SK-N-SH (cell line): ENCODE measurements at regions not wholly inside any gene's neighbourhood (a gene's known extent, or its start where the extent isn't known, plus 50 kb on each side); places are given as distances from the start of the nearest gene placed in this dataset.

Experiments
- RAD21 ChIP-seq: IDR thresholded peaks from 2 replicates; pipeline ENCODE4 v1.6.1; 2012; ENCODE audit warnings: mild to moderate bottlenecking, low read length
- SIN3A ChIP-seq: IDR thresholded peaks from 2 replicates; pipeline ENCODE4 v1.6.1; 2012; ENCODE audit warnings: low read depth, mild to moderate bottlenecking, low read length, moderate library complexity, borderline replicate concordance
- TF ChIP-seq, protein P1 (sequence below): IDR thresholded peaks from 2 replicates; pipeline ENCODE4 v1.6.1; 2012; ENCODE audit warnings: mild to moderate bottlenecking, low read depth, low read length, moderate library complexity
- TF ChIP-seq, protein P2 (sequence below): fragments of 200-600 bp; sonication (generic); IDR thresholded peaks from 2 replicates; pipeline ENCODE4 v1.6.1; 2017; ENCODE audit warnings: antibody characterized with exemption, mild to moderate bottlenecking, moderate library complexity

DNA sequence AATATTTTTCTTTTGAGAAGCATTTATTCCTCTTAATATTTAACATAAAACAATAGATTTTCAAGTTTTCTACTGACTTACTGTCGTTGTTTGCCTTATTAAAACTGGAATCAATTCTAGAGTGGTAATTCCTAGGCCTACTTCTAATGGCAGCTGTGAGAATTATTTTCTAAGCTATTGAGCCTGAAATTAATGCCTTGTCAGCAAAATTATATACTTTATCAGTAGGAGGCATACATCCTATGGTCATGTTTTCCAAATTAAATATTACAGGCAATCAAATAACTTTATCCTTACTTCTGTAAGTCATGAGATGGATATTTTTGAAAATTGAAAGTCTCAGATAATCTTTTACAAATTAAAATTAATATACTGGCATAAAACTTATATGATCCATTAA lies 239.1 kb upstream of the CNTNAP4 start:
- TF ChIP-seq, protein P1, sequence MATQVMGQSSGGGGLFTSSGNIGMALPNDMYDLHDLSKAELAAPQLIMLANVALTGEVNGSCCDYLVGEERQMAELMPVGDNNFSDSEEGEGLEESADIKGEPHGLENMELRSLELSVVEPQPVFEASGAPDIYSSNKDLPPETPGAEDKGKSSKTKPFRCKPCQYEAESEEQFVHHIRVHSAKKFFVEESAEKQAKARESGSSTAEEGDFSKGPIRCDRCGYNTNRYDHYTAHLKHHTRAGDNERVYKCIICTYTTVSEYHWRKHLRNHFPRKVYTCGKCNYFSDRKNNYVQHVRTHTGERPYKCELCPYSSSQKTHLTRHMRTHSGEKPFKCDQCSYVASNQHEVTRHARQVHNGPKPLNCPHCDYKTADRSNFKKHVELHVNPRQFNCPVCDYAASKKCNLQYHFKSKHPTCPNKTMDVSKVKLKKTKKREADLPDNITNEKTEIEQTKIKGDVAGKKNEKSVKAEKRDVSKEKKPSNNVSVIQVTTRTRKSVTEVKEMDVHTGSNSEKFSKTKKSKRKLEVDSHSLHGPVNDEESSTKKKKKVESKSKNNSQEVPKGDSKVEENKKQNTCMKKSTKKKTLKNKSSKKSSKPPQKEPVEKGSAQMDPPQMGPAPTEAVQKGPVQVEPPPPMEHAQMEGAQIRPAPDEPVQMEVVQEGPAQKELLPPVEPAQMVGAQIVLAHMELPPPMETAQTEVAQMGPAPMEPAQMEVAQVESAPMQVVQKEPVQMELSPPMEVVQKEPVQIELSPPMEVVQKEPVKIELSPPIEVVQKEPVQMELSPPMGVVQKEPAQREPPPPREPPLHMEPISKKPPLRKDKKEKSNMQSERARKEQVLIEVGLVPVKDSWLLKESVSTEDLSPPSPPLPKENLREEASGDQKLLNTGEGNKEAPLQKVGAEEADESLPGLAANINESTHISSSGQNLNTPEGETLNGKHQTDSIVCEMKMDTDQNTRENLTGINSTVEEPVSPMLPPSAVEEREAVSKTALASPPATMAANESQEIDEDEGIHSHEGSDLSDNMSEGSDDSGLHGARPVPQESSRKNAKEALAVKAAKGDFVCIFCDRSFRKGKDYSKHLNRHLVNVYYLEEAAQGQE, result no peak
- TF ChIP-seq RAD21 (no peak), SIN3A (no peak)
- TF ChIP-seq, protein P2, sequence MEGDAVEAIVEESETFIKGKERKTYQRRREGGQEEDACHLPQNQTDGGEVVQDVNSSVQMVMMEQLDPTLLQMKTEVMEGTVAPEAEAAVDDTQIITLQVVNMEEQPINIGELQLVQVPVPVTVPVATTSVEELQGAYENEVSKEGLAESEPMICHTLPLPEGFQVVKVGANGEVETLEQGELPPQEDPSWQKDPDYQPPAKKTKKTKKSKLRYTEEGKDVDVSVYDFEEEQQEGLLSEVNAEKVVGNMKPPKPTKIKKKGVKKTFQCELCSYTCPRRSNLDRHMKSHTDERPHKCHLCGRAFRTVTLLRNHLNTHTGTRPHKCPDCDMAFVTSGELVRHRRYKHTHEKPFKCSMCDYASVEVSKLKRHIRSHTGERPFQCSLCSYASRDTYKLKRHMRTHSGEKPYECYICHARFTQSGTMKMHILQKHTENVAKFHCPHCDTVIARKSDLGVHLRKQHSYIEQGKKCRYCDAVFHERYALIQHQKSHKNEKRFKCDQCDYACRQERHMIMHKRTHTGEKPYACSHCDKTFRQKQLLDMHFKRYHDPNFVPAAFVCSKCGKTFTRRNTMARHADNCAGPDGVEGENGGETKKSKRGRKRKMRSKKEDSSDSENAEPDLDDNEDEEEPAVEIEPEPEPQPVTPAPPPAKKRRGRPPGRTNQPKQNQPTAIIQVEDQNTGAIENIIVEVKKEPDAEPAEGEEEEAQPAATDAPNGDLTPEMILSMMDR, result no peak
